ENCODE measurements at regions not wholly inside any gene's neighbourhood (a gene's known extent, or its start where the extent isn't known, plus 50 kb on each side); places are given as distances from the start of the nearest gene placed in this dataset.

GRCh38 chr4:24433515-24434214, 150.7 kb downstream of the DHX15 start:
- TF ChIP-seq CTCF (IDR thresholded peaks at IDR 0.05) = no peak

- no peak for TF ChIP-seq CTCF (IDR thresholded peaks at IDR 0.05)
These were observed 155.5 kb downstream of the DHX15 start for GRCh38 chr4:24428850-24429249.

- no peak for TF ChIP-seq CTCF (IDR thresholded peaks at IDR 0.05)
These were observed 157.8 kb downstream of the DHX15 start for GRCh38 chr4:24426557-24426956.

- no peak for TF ChIP-seq CTCF (IDR thresholded peaks at IDR 0.05)
These were observed 158.5 kb downstream of the DHX15 start for GRCh38 chr4:24425863-24426262.

- TF ChIP-seq CTCF (IDR thresholded peaks at IDR 0.05) = no peak
These were observed 160.7 kb downstream of the DHX15 start for GRCh38 chr4:24423670-24424069.

- no peak for TF ChIP-seq CTCF (IDR thresholded peaks at IDR 0.05)
These were observed 161.7 kb downstream of the DHX15 start for GRCh38 chr4:24422644-24423043.

GRCh38 chr4:24419181-24420034, 164.9 kb downstream of the DHX15 start:
- TF ChIP-seq CTCF (IDR thresholded peaks at IDR 0.05) = peak; percentile 94
